Panc1 (cell line): ENCODE measurements at regions not wholly inside any gene's neighbourhood (a gene's known extent, or its start where the extent isn't known, plus 50 kb on each side); places are given as distances from the start of the nearest gene placed in this dataset.
"Not testable (repeated sequence)": the region's sequence is repeated elsewhere in the genome, so short reads cannot be mapped to it uniquely, and the experiment has no call there.

Experiments
- ATAC-seq: fragments of 200-7000 bp; cut with Tn5 transposase; 2 replicates; pipeline ENCODE4 v1.9.1; 2020; ENCODE audit warnings: mild to moderate bottlenecking, moderate library complexity
- BruUV-seq: library from RNA; stranded (reverse); fragments of 400-500 nt; replicated peaks from 2 replicates; lab custom pipeline; 2021; lab: Mats Ljungman, UMichigan
- CTCF ChIA-PET: fragments of 300-600 bp; sonication (Branson Sonifier 250); formaldehyde crosslinking; loops from one replicate; lab custom pipeline; 2022; ENCODE audit warnings: antibody characterized with exemption; lab: Charles Lee
- POLR2A ChIA-PET: fragments of 300-600 bp; sonication (Branson Sonifier 250); formaldehyde crosslinking; loops from one replicate; lab custom pipeline; 2022; ENCODE audit warnings: antibody characterized with exemption; lab: Charles Lee
- DNase-seq: peaks from one replicate; pipeline ENCODE4 v3.0.0-alpha.2; 2010; ENCODE audit warnings: low read depth, low spot score
- H3K27ac ChIP-seq: 2 replicates; pipeline ENCODE4 v1.5.1; 2011; ENCODE audit warnings: mild to moderate bottlenecking, low read length, inconsistent platforms
- H3K27me3 ChIP-seq: fragments of 200-500 bp; sonication (Bioruptor generic); 2 replicates; pipeline ENCODE4 v1.6.0; 2014; ENCODE audit warnings: low read length, inconsistent platforms; ENCODE audit not compliant: control insufficient read depth, insufficient read depth
- H3K36me3 ChIP-seq: fragments of 200-500 bp; sonication (Bioruptor generic); 2 replicates; pipeline ENCODE4 v1.5.1; 2014; ENCODE audit warnings: inconsistent platforms, mild to moderate bottlenecking, low read length, moderate library complexity; ENCODE audit not compliant: control insufficient read depth, insufficient read depth
- H3K4me1 ChIP-seq: 2 replicates; pipeline ENCODE4 v1.5.1; 2011; ENCODE audit warnings: inconsistent platforms, mild to moderate bottlenecking, low read length, moderate library complexity; ENCODE audit not compliant: control insufficient read depth, insufficient read depth
- H3K4me3 ChIP-seq, 2 experiments: 2 replicates each; pipeline ENCODE4 v1.5.1; 2011 to 2012; ENCODE audit warnings: low read depth in 2 of 2, low read length in 2 of 2, mild to moderate bottlenecking in 2 of 2, inconsistent platforms in 1 of 2, moderate library complexity in 1 of 2
- H3K9me3 ChIP-seq: fragments of 200-500 bp; sonication (Bioruptor generic); 2 replicates; pipeline ENCODE4 v1.5.1; 2014; ENCODE audit warnings: low read depth, mild to moderate bottlenecking, inconsistent platforms, low read length, moderate library complexity; ENCODE audit not compliant: control insufficient read depth, insufficient read depth
- POLR2AphosphoS5 ChIP-seq: IDR thresholded peaks from 2 replicates; pipeline ENCODE4 v1.6.1; 2012; ENCODE audit warnings: mild to moderate bottlenecking, low read depth, low read length, moderate library complexity
- REST ChIP-seq, 2 experiments: IDR thresholded peaks; 2 replicates each; pipeline ENCODE4 v1.6.1; 2011 to 2012; ENCODE audit warnings: low read depth in 2 of 2, control low read depth in 1 of 2, low read length in 1 of 2, mild to moderate bottlenecking in 1 of 2, moderate library complexity in 1 of 2; ENCODE audit not compliant: insufficient read depth in 1 of 2
- SIN3A ChIP-seq: IDR thresholded peaks from 2 replicates; pipeline ENCODE4 v1.6.1; 2012; ENCODE audit warnings: low read depth, mild to moderate bottlenecking, low read length, moderate library complexity, borderline replicate concordance; ENCODE audit not compliant: insufficient read depth
- TCF7L2 ChIP-seq: IDR thresholded peaks from 2 replicates; pipeline ENCODE4 v1.6.1; 2011; ENCODE audit warnings: mild to moderate bottlenecking, low read depth, low read length, inconsistent platforms
- in situ Hi-C: cut with HindIII; loops from 2 replicates; pipeline ENCODE4 v1.10.0; 2016; ENCODE audit warnings: low sequenced_read_pairs, low pct_unique_long_range_greater_than_20kb
- intact Hi-C: fragments of 100-400 bp; cut with micrococcal nuclease; formaldehyde crosslinking; loops from one replicate; pipeline ENCODE4 v1.10.0; 2022; ENCODE audit not compliant: unreplicated experiment
- TF ChIP-seq, protein P1 (sequence below): fragments of 450-650 bp; IDR thresholded peaks from 2 replicates; pipeline ENCODE4 v1.5.1; 2017; ENCODE audit warnings: mild to moderate bottlenecking

DNA sequence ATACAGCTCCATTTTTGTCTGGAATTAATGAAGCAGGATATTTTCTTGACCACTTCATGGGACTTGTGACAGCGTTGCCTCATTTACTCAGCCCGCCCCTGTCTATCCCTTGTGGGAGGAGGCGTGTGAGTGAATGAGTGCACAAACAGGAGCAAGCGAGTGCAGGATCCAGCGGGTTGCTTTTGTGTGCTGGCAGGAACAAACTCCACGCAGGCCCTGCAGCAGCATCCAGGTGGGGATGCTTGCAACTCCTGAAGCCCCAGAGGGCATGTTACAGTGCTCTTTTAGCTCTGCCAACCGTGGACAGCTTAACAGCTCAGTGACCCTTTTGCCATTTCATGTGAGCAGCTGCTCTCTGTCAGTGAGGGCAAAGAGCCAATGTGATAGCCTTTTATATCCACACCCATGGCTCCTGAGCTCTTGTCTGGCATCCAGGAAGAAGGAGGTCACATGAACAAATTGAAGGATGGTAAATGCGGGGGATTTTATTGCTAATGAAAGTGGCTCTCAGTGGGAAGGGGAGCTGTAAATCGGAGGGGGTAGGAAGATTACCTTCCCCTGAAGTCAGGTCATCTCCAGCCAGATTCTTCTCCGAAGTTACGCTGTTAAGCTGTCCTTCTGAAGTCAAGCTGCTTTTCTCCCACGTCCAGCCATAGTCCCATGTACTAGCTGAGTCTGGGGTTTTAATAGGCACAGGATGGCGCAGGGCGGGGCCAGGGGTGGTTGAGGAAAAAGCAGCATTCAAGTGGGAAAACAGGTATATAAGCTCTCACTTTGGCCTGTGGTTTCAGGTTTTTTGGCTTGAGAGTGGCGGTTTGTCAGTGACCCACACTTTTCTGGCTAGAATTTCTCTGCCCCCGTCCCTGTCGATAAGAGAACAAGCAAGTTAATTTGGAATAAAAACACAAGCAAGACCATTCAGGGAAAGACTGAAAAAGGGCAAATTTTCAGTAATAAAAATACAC, 714.7 kb upstream of the MBL2 start:
- no peak for DNase-seq
- TF ChIP-seq POLR2AphosphoS5 = no peak
- TF ChIP-seq TCF7L2 = no peak
- TF ChIP-seq REST (IDR thresholded peaks at IDR 0.05; ENCODE audit: insufficient read depth in 1 of 2, low read depth in 2 of 2, low read length in 1 of 2) = no peak
- TF ChIP-seq SIN3A = no peak
- TF ChIP-seq, protein P1, sequence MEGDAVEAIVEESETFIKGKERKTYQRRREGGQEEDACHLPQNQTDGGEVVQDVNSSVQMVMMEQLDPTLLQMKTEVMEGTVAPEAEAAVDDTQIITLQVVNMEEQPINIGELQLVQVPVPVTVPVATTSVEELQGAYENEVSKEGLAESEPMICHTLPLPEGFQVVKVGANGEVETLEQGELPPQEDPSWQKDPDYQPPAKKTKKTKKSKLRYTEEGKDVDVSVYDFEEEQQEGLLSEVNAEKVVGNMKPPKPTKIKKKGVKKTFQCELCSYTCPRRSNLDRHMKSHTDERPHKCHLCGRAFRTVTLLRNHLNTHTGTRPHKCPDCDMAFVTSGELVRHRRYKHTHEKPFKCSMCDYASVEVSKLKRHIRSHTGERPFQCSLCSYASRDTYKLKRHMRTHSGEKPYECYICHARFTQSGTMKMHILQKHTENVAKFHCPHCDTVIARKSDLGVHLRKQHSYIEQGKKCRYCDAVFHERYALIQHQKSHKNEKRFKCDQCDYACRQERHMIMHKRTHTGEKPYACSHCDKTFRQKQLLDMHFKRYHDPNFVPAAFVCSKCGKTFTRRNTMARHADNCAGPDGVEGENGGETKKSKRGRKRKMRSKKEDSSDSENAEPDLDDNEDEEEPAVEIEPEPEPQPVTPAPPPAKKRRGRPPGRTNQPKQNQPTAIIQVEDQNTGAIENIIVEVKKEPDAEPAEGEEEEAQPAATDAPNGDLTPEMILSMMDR = no peak
- no peak overlapping the region for H3K4me3 ChIP-seq
- in situ Hi-C loops (no loop called here), intact Hi-C loops (no loop called here)
- H3K9me3 ChIP-seq = peaks cover 6% of the 10 kb centered on the region
- no TSS peak for BruUV-seq
- ChIA-PET CTCF (no interaction called here), POLR2A (no interaction called here)
- no peak overlapping the region for H3K27ac ChIP-seq
- ATAC-seq = no peak
- H3K4me1 ChIP-seq = no peaks in the 10 kb centered on the region
- H3K36me3 ChIP-seq = no peaks in the 10 kb centered on the region
- H3K27me3 ChIP-seq = no peaks in the 10 kb centered on the region

DNA sequence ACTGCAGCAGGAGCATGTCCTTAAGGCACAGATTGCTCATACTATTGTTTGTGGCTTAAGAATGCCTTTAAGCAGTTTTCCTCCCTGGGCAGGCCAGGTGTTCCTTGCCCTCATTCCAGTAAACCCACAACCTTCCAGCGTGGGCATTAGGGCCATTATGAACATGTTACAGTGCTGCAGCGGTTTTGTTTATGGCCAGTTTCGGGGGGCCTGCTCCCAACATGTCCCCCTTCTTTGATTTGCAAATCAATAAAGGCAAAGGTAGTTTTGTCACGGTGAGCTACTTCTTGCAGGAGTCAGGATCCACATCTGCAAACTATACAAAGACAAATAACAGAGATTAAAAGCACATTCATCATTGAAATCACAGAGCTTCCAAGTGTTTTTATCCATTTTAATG, 712.8 kb upstream of the MBL2 start:
- H3K9me3 ChIP-seq, H3K27me3 ChIP-seq, H3K36me3 ChIP-seq, intact Hi-C loops, ATAC-seq, DNase-seq, H3K4me3 ChIP-seq, in situ Hi-C loops, H3K27ac ChIP-seq, CTCF ChIA-PET, POLR2A ChIA-PET, H3K4me1 ChIP-seq, BruUV-seq: not testable (repeated sequence)

DNA sequence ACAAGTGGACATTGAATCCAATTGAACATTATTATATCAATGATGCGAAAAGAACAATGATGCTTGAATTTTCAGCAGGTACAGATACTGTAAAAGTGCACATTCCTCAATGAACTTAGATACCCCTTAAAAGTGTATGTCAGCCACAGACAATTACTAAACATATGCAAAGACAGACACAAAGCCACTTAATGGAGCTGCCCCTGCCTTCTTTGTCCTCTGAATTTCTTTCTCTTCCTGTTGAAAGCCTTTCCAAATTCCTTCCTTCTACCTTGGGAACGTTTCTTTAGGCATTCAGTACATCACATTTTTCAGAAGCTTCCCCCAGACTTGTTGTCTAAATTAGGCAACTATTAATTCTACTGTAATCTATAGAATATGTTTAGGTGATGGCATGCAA, 706.8 kb upstream of the MBL2 start:
- peaks cover under 1% of the 10 kb centered on the region for H3K9me3 ChIP-seq
- POLR2A ChIA-PET = no interaction called here
- BruUV-seq = no TSS peak
- intact Hi-C loops = no loop called here
- no peak overlapping the region for H3K4me3 ChIP-seq
- H3K27ac ChIP-seq = no peak overlapping the region
- no peak for DNase-seq
- H3K27me3 ChIP-seq = no peaks in the 10 kb centered on the region
- in situ Hi-C loops = no loop called here
- H3K4me1 ChIP-seq = no peaks in the 10 kb centered on the region
- H3K36me3 ChIP-seq = no peaks in the 10 kb centered on the region
- TF ChIP-seq POLR2AphosphoS5 = no peak
- TF ChIP-seq, protein P1 = no peak
- TF ChIP-seq TCF7L2 = no peak
- no peak for TF ChIP-seq SIN3A
- no peak for TF ChIP-seq REST (IDR thresholded peaks at IDR 0.05; ENCODE audit: insufficient read depth in 1 of 2, low read depth in 2 of 2, low read length in 1 of 2)
- CTCF ChIA-PET = no interaction called here
- ATAC-seq = no peak
